GM12873 (cell line): ENCODE measurements at regions not wholly inside any gene's neighbourhood (a gene's known extent, or its start where the extent isn't known, plus 50 kb on each side); places are given as distances from the start of the nearest gene placed in this dataset.

ENCODE experiments used
- CTCF ChIP-seq: IDR thresholded peaks from 2 replicates; pipeline ENCODE4 v1.5.1; 2012; ENCODE audit warnings: low read depth, mild to moderate bottlenecking, moderate library complexity, low read length, control low read depth; ENCODE audit not compliant: insufficient read depth; ENCODE audit errors: missing control alignments

- peak; percentile 68 for TF ChIP-seq CTCF
Measured at GRCh38 chr21:41612674-41613532, 104.9 kb upstream of the TMPRSS2 start.

DNA sequence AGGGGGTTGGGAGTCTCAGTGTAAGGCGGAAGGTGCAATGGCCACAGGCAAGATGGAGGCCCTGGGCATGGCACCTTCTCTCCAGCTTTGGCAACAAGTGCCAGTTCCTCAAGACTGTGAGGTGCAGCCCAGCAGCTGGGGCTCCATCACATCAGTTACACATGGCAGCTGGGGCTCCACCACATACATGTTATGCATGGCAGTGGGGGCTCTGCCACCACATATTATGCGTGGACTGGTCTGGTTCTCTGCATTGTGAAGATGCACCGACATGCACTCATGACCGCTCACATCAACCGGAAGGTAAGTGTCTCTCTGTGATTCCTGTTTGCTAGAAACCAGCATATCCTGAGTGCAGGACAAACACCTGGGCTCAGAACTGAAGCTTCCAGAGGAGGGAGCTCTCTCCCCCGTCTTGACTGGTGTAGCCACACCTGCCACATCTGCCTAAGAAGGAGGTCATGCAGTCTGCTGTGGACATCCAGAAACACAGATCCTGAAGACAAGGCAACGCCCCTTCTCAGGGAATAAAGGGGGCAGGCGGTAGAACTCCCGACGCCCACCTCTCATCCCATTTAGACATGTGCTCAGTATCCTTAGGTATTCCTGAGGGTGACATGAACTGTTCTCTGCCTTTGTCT is 104.1 kb upstream of the TMPRSS2 start:
- peak; percentile 45 for TF ChIP-seq CTCF

DNA sequence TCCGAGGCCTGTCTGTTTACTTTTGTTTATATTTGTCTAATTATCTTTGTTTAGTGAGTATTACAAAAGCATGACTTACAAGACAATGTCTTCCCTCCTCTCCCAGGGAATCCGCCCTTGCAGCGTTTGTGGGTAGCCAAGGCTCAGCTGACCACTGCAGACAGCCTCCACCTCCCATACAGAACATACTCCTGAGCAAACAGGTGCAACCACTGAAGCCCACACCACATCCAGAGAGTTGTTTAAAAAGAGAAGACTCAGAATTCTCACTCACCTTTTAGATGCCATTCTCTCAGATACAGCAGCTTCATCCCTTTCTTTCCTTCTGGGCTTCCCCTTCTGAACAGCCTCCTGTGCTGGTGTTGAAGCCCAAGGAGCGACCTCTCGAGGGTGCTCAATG is 103.5 kb upstream of the TMPRSS2 start:
- no peak for TF ChIP-seq CTCF

DNA sequence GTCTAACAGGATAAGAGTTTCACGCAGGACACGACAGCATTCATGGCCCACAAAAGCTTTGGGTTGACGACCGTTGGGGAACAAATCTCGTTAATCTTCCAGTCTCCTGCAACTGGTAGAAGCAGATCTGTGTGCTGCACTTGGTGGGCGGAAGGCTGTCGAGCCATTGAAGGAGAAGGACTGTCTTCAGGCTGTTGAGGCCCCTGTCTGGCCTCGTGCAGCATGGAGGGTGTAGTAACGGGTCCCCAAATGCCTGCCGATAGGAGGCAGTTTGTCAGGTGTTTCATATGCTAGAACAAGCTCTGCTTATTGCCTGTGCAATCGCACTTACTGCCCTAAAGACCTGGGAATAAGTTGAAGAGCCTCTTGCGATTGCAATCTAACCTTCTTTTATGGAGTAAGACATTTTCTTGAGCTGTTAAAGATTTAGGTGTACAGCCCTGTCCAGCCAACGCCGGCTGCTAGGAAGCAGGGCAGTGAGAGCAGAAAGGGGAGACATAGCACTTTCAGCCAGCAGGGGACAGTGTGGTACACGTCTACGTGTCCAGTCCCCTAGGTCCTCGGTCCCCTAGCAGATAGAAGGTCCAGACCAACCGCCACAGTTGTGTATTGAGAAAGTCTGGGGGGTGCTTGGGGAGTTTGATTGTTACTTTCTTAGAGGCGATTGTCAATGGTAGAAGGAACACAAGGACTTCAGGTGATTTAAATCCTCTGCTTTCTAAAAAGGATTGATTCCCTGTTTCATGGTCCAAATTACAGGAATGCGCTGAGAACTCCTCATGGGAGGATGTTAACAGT is 102.3 kb upstream of the TMPRSS2 start:
- peak; percentile 78 for TF ChIP-seq CTCF

GRCh38 chr21:41606706-41607105 is 98.7 kb upstream of the TMPRSS2 start:
- no peak for TF ChIP-seq CTCF

- TF ChIP-seq CTCF = no peak
Measured at GRCh38 chr21:41605934-41606285, 98.0 kb upstream of the TMPRSS2 start.
